T-helper 17 cell (primary cell): ENCODE measurements at regions not wholly inside any gene's neighbourhood (a gene's known extent, or its start where the extent isn't known, plus 50 kb on each side); places are given as distances from the start of the nearest gene placed in this dataset.

ENCODE experiments used
- ATAC-seq: fragments of 150-1000 bp; cut with Tn5 transposase; 2 replicates; pipeline ENCODE4 v1.10.0; 2021; ENCODE audit warnings: mild to moderate bottlenecking, moderate library complexity
- DNase-seq, 3 donors: peaks; one replicate each; pipeline versions ENCODE4 v3.0.0 to v3.0.0-alpha.2; 2020 to 2021
- H3K9me3 ChIP-seq: one replicate; pipeline ENCODE4 v1.7.0; 2013; ENCODE audit warnings: low read length, mild to moderate bottlenecking; ENCODE audit not compliant: control insufficient read depth, poor library complexity, severe bottlenecking
- H3K27ac Mint-ChIP-seq: one replicate; pipeline ENCODE4 v1.8.0; 2022; ENCODE audit warnings: mild to moderate bottlenecking, moderate library complexity, mixed read lengths
- H3K27me3 Mint-ChIP-seq: one replicate; pipeline ENCODE4 v1.8.0; 2022; ENCODE audit warnings: mixed read lengths
- H3K36me3 Mint-ChIP-seq: one replicate; pipeline ENCODE4 v1.8.0; 2022; ENCODE audit warnings: low read depth, mixed read lengths
- H3K4me1 Mint-ChIP-seq: one replicate; pipeline ENCODE4 v1.8.0; 2022; ENCODE audit warnings: mild to moderate bottlenecking, mixed read lengths
- H3K4me3 Mint-ChIP-seq: one replicate; pipeline ENCODE4 v1.8.0; 2022; ENCODE audit warnings: mild to moderate bottlenecking, moderate library complexity, mixed read lengths

GRCh38 chr22:22761963-22762772 is 117.8 kb downstream of the GGTLC2 start:
- H3K27me3 Mint-ChIP-seq: peaks cover 15% of the 10 kb centered on the region

GRCh38 chr22:22763512-22763911 is 119.1 kb downstream of the GGTLC2 start:
- H3K27me3 Mint-ChIP-seq: peaks cover 27% of the 10 kb centered on the region
- no peak overlapping the region for H3K27ac Mint-ChIP-seq
- H3K9me3 ChIP-seq: no peaks in the 10 kb centered on the region
- no peak overlapping the region for H3K4me3 Mint-ChIP-seq
- no peaks in the 10 kb centered on the region for H3K36me3 Mint-ChIP-seq
- peaks cover 2% of the 10 kb centered on the region for H3K4me1 Mint-ChIP-seq
- DNase-seq (no peak), ATAC-seq (no peak)

More at GRCh38 chr22:22761963-22762772, 117.8 kb downstream of the GGTLC2 start:
- no peak for ATAC-seq
- DNase-seq: no peak
- Mint-ChIP-seq H3K36me3 (no peaks in the 10 kb centered on the region), H3K4me3 (no peak overlapping the region), H3K27ac (no peak overlapping the region), H3K4me1 (peaks cover 5% of the 10 kb centered on the region)
- H3K9me3 ChIP-seq: no peaks in the 10 kb centered on the region

GRCh38 chr22:22764085-22764484 is 119.7 kb downstream of the GGTLC2 start:
- Mint-ChIP-seq H3K36me3 (no peaks in the 10 kb centered on the region), H3K27me3 (peaks cover 32% of the 10 kb centered on the region), H3K27ac (no peak overlapping the region), H3K4me1 (peaks cover 2% of the 10 kb centered on the region), H3K4me3 (no peak overlapping the region)
- DNase-seq (no peak), ATAC-seq (no peak)
- H3K9me3 ChIP-seq: no peaks in the 10 kb centered on the region

- ATAC-seq (no peak), DNase-seq (no peak)
- Mint-ChIP-seq H3K27ac (no peak overlapping the region), H3K4me3 (no peak overlapping the region), H3K27me3 (peaks cover 52% of the 10 kb centered on the region), H3K36me3 (no peaks in the 10 kb centered on the region), H3K4me1 (peaks cover 6% of the 10 kb centered on the region)
- H3K9me3 ChIP-seq: no peaks in the 10 kb centered on the region
Observed at GRCh38 chr22:22767876-22768602, 119.6 kb upstream of the IGLL5 start.

GRCh38 chr22:22768885-22769284 is 118.7 kb upstream of the IGLL5 start:
- DNase-seq (no peak), ATAC-seq (no peak)
- Mint-ChIP-seq H3K27me3 (peaks cover 58% of the 10 kb centered on the region), H3K36me3 (no peaks in the 10 kb centered on the region), H3K4me1 (peaks cover 6% of the 10 kb centered on the region), H3K27ac (no peak overlapping the region), H3K4me3 (no peak overlapping the region)
- no peaks in the 10 kb centered on the region for H3K9me3 ChIP-seq

- no peak overlapping the region for H3K4me3 Mint-ChIP-seq
- no peak overlapping the region for H3K27ac Mint-ChIP-seq
- H3K27me3 Mint-ChIP-seq: peaks cover 62% of the 10 kb centered on the region
- DNase-seq (no peak), ATAC-seq (no peak)
- H3K9me3 ChIP-seq: no peaks in the 10 kb centered on the region
- peaks cover 5% of the 10 kb centered on the region for H3K4me1 Mint-ChIP-seq
- no peaks in the 10 kb centered on the region for H3K36me3 Mint-ChIP-seq
Observed at GRCh38 chr22:22769434-22770279, 118.0 kb upstream of the IGLL5 start.

GRCh38 chr22:22770280-22770871 is 117.2 kb upstream of the IGLL5 start:
- Mint-ChIP-seq H3K27ac (peak overlapping the region; percentile 59), H3K36me3 (no peaks in the 10 kb centered on the region), H3K4me1 (peaks cover 8% of the 10 kb centered on the region), H3K4me3 (no peak overlapping the region), H3K27me3 (peaks cover 60% of the 10 kb centered on the region)
- ATAC-seq: peak; percentile 56
- H3K9me3 ChIP-seq: no peaks in the 10 kb centered on the region
- peak in 1 of 3 donors; percentile 27 for DNase-seq

GRCh38 chr22:22770881-22771280 is 116.7 kb upstream of the IGLL5 start:
- Mint-ChIP-seq H3K4me1 (peaks cover 8% of the 10 kb centered on the region), H3K27ac (peak overlapping the region; percentile 59), H3K27me3 (peaks cover 60% of the 10 kb centered on the region), H3K4me3 (no peak overlapping the region), H3K36me3 (no peaks in the 10 kb centered on the region)
- H3K9me3 ChIP-seq: no peaks in the 10 kb centered on the region
- DNase-seq (no peak), ATAC-seq (no peak)

GRCh38 chr22:22771696-22772377 is 115.8 kb upstream of the IGLL5 start:
- H3K9me3 ChIP-seq: no peaks in the 10 kb centered on the region
- H3K27ac Mint-ChIP-seq: no peak overlapping the region
- H3K36me3 Mint-ChIP-seq: no peaks in the 10 kb centered on the region
- H3K4me3 Mint-ChIP-seq: no peak overlapping the region
- DNase-seq (no peak), ATAC-seq (no peak)
- peaks cover 52% of the 10 kb centered on the region for H3K27me3 Mint-ChIP-seq
- peaks cover 8% of the 10 kb centered on the region for H3K4me1 Mint-ChIP-seq

GRCh38 chr22:22772396-22772795 is 115.2 kb upstream of the IGLL5 start:
- H3K9me3 ChIP-seq: no peaks in the 10 kb centered on the region
- H3K27me3 Mint-ChIP-seq: peaks cover 49% of the 10 kb centered on the region
- peaks cover under 1% of the 10 kb centered on the region for H3K36me3 Mint-ChIP-seq
- no peak for ATAC-seq
- H3K27ac Mint-ChIP-seq: no peak overlapping the region
- DNase-seq: no peak
- no peak overlapping the region for H3K4me3 Mint-ChIP-seq
- peaks cover 8% of the 10 kb centered on the region for H3K4me1 Mint-ChIP-seq

GRCh38 chr22:22772883-22773282 is 114.7 kb upstream of the IGLL5 start:
- no peak overlapping the region for H3K27ac Mint-ChIP-seq

GRCh38 chr22:22773427-22773826 is 114.2 kb upstream of the IGLL5 start:
- H3K4me3 Mint-ChIP-seq: no peak overlapping the region
- no peaks in the 10 kb centered on the region for H3K9me3 ChIP-seq
- H3K27ac Mint-ChIP-seq: no peak overlapping the region
- H3K4me1 Mint-ChIP-seq: peaks cover 8% of the 10 kb centered on the region
- H3K27me3 Mint-ChIP-seq: peaks cover 44% of the 10 kb centered on the region
- DNase-seq: no peak
- H3K36me3 Mint-ChIP-seq: peaks cover 2% of the 10 kb centered on the region
- no peak for ATAC-seq

More at GRCh38 chr22:22772883-22773282, 114.7 kb upstream of the IGLL5 start:
- DNase-seq (no peak), ATAC-seq (no peak)
- Mint-ChIP-seq H3K27me3 (peaks cover 49% of the 10 kb centered on the region), H3K4me3 (no peak overlapping the region), H3K36me3 (peaks cover 2% of the 10 kb centered on the region), H3K4me1 (peaks cover 8% of the 10 kb centered on the region)
- H3K9me3 ChIP-seq: no peaks in the 10 kb centered on the region
